ENCODE measurements at regions not wholly inside any gene's neighbourhood (a gene's known extent, or its start where the extent isn't known, plus 50 kb on each side); places are given as distances from the start of the nearest gene placed in this dataset.
"Not testable (repeated sequence)": the region's sequence is repeated elsewhere in the genome, so short reads cannot be mapped to it uniquely, and the experiment has no call there.

- no peak overlapping the region for H3K27ac Mint-ChIP-seq
- no peaks in the 10 kb centered on the region for H3K36me3 Mint-ChIP-seq (ENCODE audit: low read depth)
- TF ChIP-seq CTCF (IDR thresholded peaks at IDR 0.05), result no peak
- H3K27me3 Mint-ChIP-seq (ENCODE audit: insufficient read depth), result no peaks in the 10 kb centered on the region; the same call in 1 of the 2 replicates
- peaks cover 12% of the 10 kb centered on the region for H3K4me1 Mint-ChIP-seq (ENCODE audit: low read depth)
- no peak for DNase-seq
- no peak overlapping the region for H3K4me3 Mint-ChIP-seq
- no peaks in the 10 kb centered on the region for H3K9me3 Mint-ChIP-seq
Measured at GRCh38 chr6:81049425-81050042, 702.9 kb downstream of the TENT5A start.

- TF ChIP-seq CTCF (IDR thresholded peaks at IDR 0.05), result no peak
- no peak overlapping the region for H3K4me3 Mint-ChIP-seq
- H3K27ac Mint-ChIP-seq, result no peak overlapping the region
- H3K4me1 Mint-ChIP-seq (ENCODE audit: low read depth), result no peaks in the 10 kb centered on the region
- no peaks in the 10 kb centered on the region for H3K9me3 Mint-ChIP-seq
- no peak for DNase-seq
- H3K36me3 Mint-ChIP-seq (ENCODE audit: low read depth), result no peaks in the 10 kb centered on the region
- no peaks in the 10 kb centered on the region for H3K27me3 Mint-ChIP-seq (ENCODE audit: insufficient read depth)
Measured at GRCh38 chr6:81031416-81031815, 721.1 kb downstream of the TENT5A start.

- DNase-seq, result no peak
- Mint-ChIP-seq H3K27me3 (ENCODE audit: insufficient read depth) (no peaks in the 10 kb centered on the region), H3K4me3 (no peak overlapping the region), H3K4me1 (ENCODE audit: low read depth) (no peaks in the 10 kb centered on the region), H3K9me3 (peaks cover 17% of the 10 kb centered on the region), H3K36me3 (ENCODE audit: low read depth) (peaks cover 22% of the 10 kb centered on the region), H3K27ac (no peak overlapping the region)
- no peak for TF ChIP-seq CTCF (IDR thresholded peaks at IDR 0.05)
Measured at GRCh38 chr6:81026041-81026553, 726.4 kb downstream of the TENT5A start.

- peaks cover 22% of the 10 kb centered on the region for H3K36me3 Mint-ChIP-seq (ENCODE audit: low read depth)
- no peak overlapping the region for H3K27ac Mint-ChIP-seq
- no peaks in the 10 kb centered on the region for H3K27me3 Mint-ChIP-seq (ENCODE audit: insufficient read depth)
- no peak for DNase-seq
- TF ChIP-seq CTCF (IDR thresholded peaks at IDR 0.05), result no peak
- H3K4me1 Mint-ChIP-seq (ENCODE audit: low read depth), result no peaks in the 10 kb centered on the region
- no peak overlapping the region for H3K4me3 Mint-ChIP-seq
- H3K9me3 Mint-ChIP-seq, result peaks cover 17% of the 10 kb centered on the region
Measured at GRCh38 chr6:81023709-81024108, 728.8 kb downstream of the TENT5A start.

- Mint-ChIP-seq H3K4me1 (ENCODE audit: low read depth) (no peaks in the 10 kb centered on the region), H3K9me3 (peaks cover 17% of the 10 kb centered on the region), H3K27me3 (ENCODE audit: insufficient read depth) (no peaks in the 10 kb centered on the region), H3K27ac (no peak overlapping the region), H3K36me3 (ENCODE audit: low read depth) (peaks cover 22% of the 10 kb centered on the region), H3K4me3 (no peak overlapping the region)
- TF ChIP-seq CTCF (IDR thresholded peaks at IDR 0.05), result no peak
- no peak for DNase-seq
Measured at GRCh38 chr6:81023007-81023582, 729.4 kb downstream of the TENT5A start.

- H3K27ac Mint-ChIP-seq; H3K27me3 Mint-ChIP-seq (ENCODE audit: insufficient read depth); H3K4me1 Mint-ChIP-seq (ENCODE audit: low read depth); H3K4me3 Mint-ChIP-seq; DNase-seq: not testable (repeated sequence)
- peaks cover 11% of the 10 kb centered on the region; the same call in 1 of the 2 replicates for H3K36me3 Mint-ChIP-seq (ENCODE audit: low read depth)
- H3K9me3 Mint-ChIP-seq, result peaks cover 21% of the 10 kb centered on the region
Measured at GRCh38 chr6:81017586-81017985, 734.9 kb downstream of the TENT5A start.
